H1 (cell line): ENCODE measurements at regions not wholly inside any gene's neighbourhood (a gene's known extent, or its start where the extent isn't known, plus 50 kb on each side); places are given as distances from the start of the nearest gene placed in this dataset.

Experiments used
- CTCF ChIA-PET: fragments of 300-600 bp; sonication (Branson Sonifier 250); formaldehyde crosslinking; loops from one replicate; lab custom pipeline; 2021; ENCODE audit not compliant: partially characterized antibody; lab: Charles Lee
- POLR2A ChIA-PET: fragments of 300-600 bp; sonication (Branson Sonifier 250); formaldehyde crosslinking; loops from one replicate; lab custom pipeline; 2021; ENCODE audit warnings: inconsistent platforms; ENCODE audit not compliant: partially characterized antibody; lab: Charles Lee
- DNase-seq, 2 experiments: peaks; one replicate each; pipeline versions ENCODE4 v3.0.0 to v3.0.0-alpha.2; 2010 to 2022; ENCODE audit warnings: low spot score in 2 of 2, low read depth in 1 of 2, mixed read lengths in 1 of 2
- FAIRE-seq: peaks from 2 replicates; lab custom pipeline; 2011; peaks lifted over from hg19 to GRCh38; lab: Jason Lieb, UNC
- H2AFZ ChIP-seq: 2 replicates; pipeline ENCODE4 v1.8.1; 2012; ENCODE audit warnings: low read length, inconsistent platforms
- H2AK5ac ChIP-seq: 2 replicates; pipeline ENCODE4 v1.6.1; 2013; ENCODE audit warnings: low read depth, low read length
- H2BK120ac ChIP-seq: replicated peaks from 2 replicates; pipeline ENCODE3; 2013; ENCODE audit warnings: low read depth, low read length, inconsistent platforms
- H2BK12ac ChIP-seq: 2 replicates; pipeline ENCODE4 v1.6.1; 2013; ENCODE audit warnings: low read depth, low read length
- H2BK15ac ChIP-seq: 2 replicates; pipeline ENCODE4 v1.6.1; 2013; ENCODE audit warnings: low read length
- H2BK20ac ChIP-seq: 2 replicates; pipeline ENCODE4 v1.6.1; 2013; ENCODE audit warnings: low read length
- H2BK5ac ChIP-seq: 2 replicates; pipeline ENCODE4 v1.6.1; 2013; ENCODE audit warnings: low read depth, low read length
- H3K14ac ChIP-seq: 2 replicates; pipeline ENCODE4 v1.6.1; 2013; ENCODE audit warnings: inconsistent platforms; ENCODE audit not compliant: insufficient read length
- H3K18ac ChIP-seq: 2 replicates; pipeline ENCODE4 v1.6.1; 2013; ENCODE audit warnings: low read length; ENCODE audit errors: extremely low read depth
- H3K23ac ChIP-seq: 2 replicates; pipeline ENCODE4 v1.6.1; 2013; ENCODE audit warnings: inconsistent platforms; ENCODE audit not compliant: insufficient read length
- H3K23me2 ChIP-seq: 2 replicates; pipeline ENCODE4 v1.6.1; 2013; ENCODE audit warnings: low read depth, low read length
- H3K27ac ChIP-seq: 2 replicates; pipeline ENCODE4 v1.6.1; 2011; ENCODE audit warnings: low read depth, low read length, inconsistent platforms
- H3K27me3 ChIP-seq, 4 experiments: replicated peaks in 1 of 4; 1 replicate in 1 of 4; 2 replicates in 3 of 4; pipeline versions ENCODE4 v1.6.1 to v1.8.1; 2011 to 2013; ENCODE audit warnings: low read length in 3 of 4, mild to moderate bottlenecking in 3 of 4, inconsistent platforms in 2 of 4, mixed read lengths in 2 of 4, moderate library complexity in 1 of 4; ENCODE audit not compliant: control insufficient read depth in 3 of 4, insufficient read depth in 3 of 4; ENCODE audit errors: extremely low read depth in 1 of 4
- H3K36me3 ChIP-seq, 4 experiments: 2 replicates each; pipeline versions ENCODE4 v1.6.1 to v1.8.1; 2011 to 2013; ENCODE audit warnings: mild to moderate bottlenecking in 4 of 4, low read length in 3 of 4, moderate library complexity in 2 of 4, control low read depth in 1 of 4, inconsistent platforms in 1 of 4; ENCODE audit not compliant: insufficient read depth in 4 of 4, control insufficient read depth in 2 of 4
- H3K4ac ChIP-seq: replicated peaks from 2 replicates; pipeline ENCODE3; 2013; ENCODE audit warnings: low read length, low read depth, mixed read lengths, inconsistent platforms; ENCODE audit not compliant: insufficient read length
- H3K4me1 ChIP-seq, 4 experiments: replicated peaks in 1 of 4; 1 replicate in 1 of 4; 2 replicates in 3 of 4; pipeline versions ENCODE4 v1.6.1 to v1.8.1; 2011 to 2013; ENCODE audit warnings: low read length in 3 of 4, inconsistent platforms in 2 of 4, mixed read lengths in 1 of 4; ENCODE audit not compliant: insufficient read depth in 4 of 4, control insufficient read depth in 3 of 4
- H3K4me2 ChIP-seq, 2 experiments: 2 replicates each; pipeline versions ENCODE4 v1.6.1 to v1.8.1; 2011 to 2013; ENCODE audit warnings: low read depth in 2 of 2, low read length in 2 of 2, control low read depth in 1 of 2, inconsistent platforms in 1 of 2, mild to moderate bottlenecking in 1 of 2; ENCODE audit not compliant: insufficient read depth in 1 of 2
- H3K4me3 ChIP-seq, 4 experiments: fragments of 200-600, 300-600 bp in 1 of 4; sonication (generic), shearing (Covaris generic), sonication (Bioruptor Twin) in 1 of 4; 2 replicates each; pipeline versions ENCODE4 v1.5.1 to v1.8.1; 2011 to 2016; ENCODE audit warnings: low read length in 4 of 4, low read depth in 3 of 4, control low read depth in 2 of 4, inconsistent platforms in 2 of 4, mild to moderate bottlenecking in 2 of 4, mixed read lengths in 1 of 4, moderate library complexity in 1 of 4; ENCODE audit not compliant: insufficient read depth in 2 of 4; ENCODE audit errors: extremely low read depth in 1 of 4
- H3K56ac ChIP-seq: replicated peaks from 2 replicates; pipeline ENCODE3; 2013; ENCODE audit warnings: low read depth, mild to moderate bottlenecking, mixed read lengths, low read length, inconsistent platforms; ENCODE audit not compliant: insufficient read length
- H3K79me1 ChIP-seq: 2 replicates; pipeline ENCODE4 v1.6.1; 2013; ENCODE audit warnings: low read depth, low read length, control low read depth
- H3K79me2 ChIP-seq, 2 experiments: 2 replicates each; pipeline versions ENCODE4 v1.6.1 to v1.8.1; 2012 to 2013; ENCODE audit warnings: low read length in 2 of 2, mild to moderate bottlenecking in 2 of 2, inconsistent platforms in 1 of 2; ENCODE audit not compliant: insufficient read depth in 2 of 2, control insufficient read depth in 1 of 2
- H3K9ac ChIP-seq, 4 experiments: replicated peaks in 1 of 4; 1 replicate in 1 of 4; 2 replicates in 3 of 4; pipeline versions ENCODE4 v1.6.1 to v1.8.1; 2011 to 2013; ENCODE audit warnings: low read depth in 3 of 4, low read length in 3 of 4, control low read depth in 2 of 4, mild to moderate bottlenecking in 2 of 4, moderate library complexity in 2 of 4, inconsistent platforms in 1 of 4; ENCODE audit errors: extremely low read depth in 1 of 4
- H3K9me3 ChIP-seq, 2 experiments: 2 replicates each; pipeline versions ENCODE4 v1.6.1 to v1.8.1; 2012 to 2013; ENCODE audit warnings: mild to moderate bottlenecking in 2 of 2, moderate library complexity in 2 of 2, control low read depth in 1 of 2, inconsistent platforms in 1 of 2, low read depth in 1 of 2, low read length in 1 of 2, mixed read lengths in 1 of 2; ENCODE audit not compliant: insufficient read depth in 2 of 2
- H4K20me1 ChIP-seq, 2 experiments: replicated peaks in 1 of 2; 2 replicates each; pipeline versions ENCODE3 to v1.8.1; 2011 to 2013; ENCODE audit warnings: inconsistent platforms in 2 of 2, low read length in 2 of 2, mild to moderate bottlenecking in 1 of 2; ENCODE audit not compliant: insufficient read depth in 2 of 2, control insufficient read depth in 1 of 2
- H4K5ac ChIP-seq: 2 replicates; pipeline ENCODE4 v1.6.1; 2013; ENCODE audit warnings: low read length, low read depth, mixed read lengths, inconsistent platforms; ENCODE audit not compliant: insufficient read length
- H4K8ac ChIP-seq: 2 replicates; pipeline ENCODE4 v1.8.0; 2013; ENCODE audit warnings: mild to moderate bottlenecking, moderate library complexity, low read length, inconsistent platforms; ENCODE audit not compliant: insufficient read depth; ENCODE audit errors: extremely low read depth
- H4K91ac ChIP-seq: replicated peaks from 2 replicates; pipeline ENCODE3; 2013; ENCODE audit warnings: low read length, mixed read lengths, inconsistent platforms; ENCODE audit not compliant: insufficient read length
- HDAC2 ChIP-seq, 2 experiments: fragments of 300-600 bp in 1 of 2; sonication (generic) in 1 of 2; IDR thresholded peaks; 2 replicates each; pipeline ENCODE4 v1.6.1; 2011 to 2012; ENCODE audit warnings: low read depth in 2 of 2, low read length in 2 of 2, mild to moderate bottlenecking in 2 of 2, moderate library complexity in 2 of 2, borderline replicate concordance in 1 of 2, inconsistent platforms in 1 of 2
- RAD21 ChIP-seq, 2 experiments: IDR thresholded peaks in 1 of 2; conservative IDR thresholded peaks in 1 of 2; 2 replicates each; pipeline ENCODE4 v1.6.1; 2011; ENCODE audit warnings: low read depth in 2 of 2, low read length in 2 of 2, improper control_type of control experiment in 1 of 2, inconsistent platforms in 1 of 2, mild to moderate bottlenecking in 1 of 2, moderate library complexity in 1 of 2
- SIN3A ChIP-seq, 2 experiments: IDR thresholded peaks in 1 of 2; conservative IDR thresholded peaks in 1 of 2; 2 replicates each; pipeline ENCODE4 v1.6.1; 2011 to 2012; ENCODE audit warnings: low read length in 2 of 2, improper control_type of control experiment in 1 of 2, low read depth in 1 of 2, mild to moderate bottlenecking in 1 of 2
- WGBS, 2 experiments: shearing (Covaris generic) in 1 of 2; methylation state at CpG; one replicate each; pipeline versions ENCODE4 v1.1.6 to v1.1.7; 2013 to 2015; ENCODE audit warnings: low lambda C conversion rate in 2 of 2, mixed read lengths in 2 of 2, inconsistent platforms in 1 of 2, low coverage in 1 of 2, missing lambda C conversion rate in 1 of 2; ENCODE audit not compliant: insufficient replicate concordance in 2 of 2, insufficient coverage in 1 of 2, insufficient read length in 1 of 2; ENCODE audit errors: extremely low coverage in 1 of 2, missing lambda C conversion rate in 1 of 2; 5-methylcytosine and 5-hydroxymethylcytosine counted together

GRCh38 chr11:116282481-116282880, 490.3 kb downstream of the BUD13 start:
- no peak overlapping the region for H3K27ac ChIP-seq
- ChIA-PET POLR2A (no interaction called here), CTCF (interaction anchor here (0.6 to 2.9 kb wide), 20 partner anchors 13 to 562 kb away, joined by 3 to 30 read pairs (median 5); no protein-coding TSS in a partner anchor)
- H3K23me2 ChIP-seq = no peaks in the 10 kb centered on the region; the same call in 1 of the 2 replicates
- H2BK5ac ChIP-seq = no peak overlapping the region
- H3K4ac ChIP-seq = no peak overlapping the region
- no peak overlapping the region for H3K4me3 ChIP-seq
- no peak overlapping the region for H2BK12ac ChIP-seq
- no peaks in the 10 kb centered on the region for H3K27me3 ChIP-seq
- no peaks in the 10 kb centered on the region for H3K36me3 ChIP-seq
- H2AFZ ChIP-seq = no peak overlapping the region
- no peaks in the 10 kb centered on the region for H3K79me2 ChIP-seq
- H4K20me1 ChIP-seq = peaks cover 0 to 3% of the 10 kb centered on the region in 2 experiments
- no peak overlapping the region for H3K23ac ChIP-seq
- no peak overlapping the region for H2BK15ac ChIP-seq
- H3K56ac ChIP-seq = no peak overlapping the region
- H4K91ac ChIP-seq = no peak overlapping the region
- no peaks in the 10 kb centered on the region for H3K79me1 ChIP-seq
- H3K9ac ChIP-seq = no peak overlapping the region
- H3K4me1 ChIP-seq = no peaks in the 10 kb centered on the region
- H3K9me3 ChIP-seq = no peaks in the 10 kb centered on the region
- no peak for FAIRE-seq
- H3K14ac ChIP-seq = no peak overlapping the region
- H2BK20ac ChIP-seq = no peak overlapping the region
- no peak overlapping the region for H3K18ac ChIP-seq
- DNase-seq = no peak
- no peak overlapping the region for H2BK120ac ChIP-seq
- no peak overlapping the region for H3K4me2 ChIP-seq
- WGBS, 2 experiments = 94% methylated on average over 4 of the region's 4 CpGs; no CpG with 5 or more reads in 1 of the 2 experiments
- H2AK5ac ChIP-seq = no peak overlapping the region
- no peak overlapping the region for H4K8ac ChIP-seq
- H4K5ac ChIP-seq = no peak overlapping the region
- no peak for TF ChIP-seq SIN3A (conservative IDR thresholded peaks at IDR 0.05 in 1 of 2, IDR thresholded peaks at IDR 0.05 in 1 of 2; ENCODE audit: low read depth in 1 of 2, low read length in 2 of 2)
- TF ChIP-seq RAD21 (IDR thresholded peaks at IDR 0.05 in 1 of 2, conservative IDR thresholded peaks at IDR 0.05 in 1 of 2; ENCODE audit: low read depth in 2 of 2, low read length in 2 of 2) = no peak
- TF ChIP-seq HDAC2 (IDR thresholded peaks at IDR 0.05; ENCODE audit: borderline replicate concordance in 1 of 2, low read depth in 2 of 2, low read length in 2 of 2) = no peak
